Loucy (cell line): ENCODE measurements at regions not wholly inside any gene's neighbourhood (a gene's known extent, or its start where the extent isn't known, plus 50 kb on each side); places are given as distances from the start of the nearest gene placed in this dataset.
A peak's percentile ranks its signal among the peaks of the same experiment; 100 is the strongest.

Source experiments
- H2AFZ ChIP-seq: fragments of 200-600 bp; sonication (generic); 2 replicates; pipeline ENCODE4 v1.6.0; 2016; ENCODE audit warnings: antibody characterized with exemption, mild to moderate bottlenecking, low read length, moderate library complexity
- H3F3A ChIP-seq: fragments of 200-600 bp; 2 replicates; pipeline ENCODE4 v1.6.0; 2016; ENCODE audit warnings: antibody characterized with exemption, low read depth, mild to moderate bottlenecking
- H3K27me3 ChIP-seq: fragments of 200-600 bp; sonication (generic); 2 replicates; pipeline ENCODE4 v1.6.1; 2014; ENCODE audit warnings: low read length, mild to moderate bottlenecking; ENCODE audit not compliant: insufficient read depth, poor library complexity, severe bottlenecking
- H3K36me3 ChIP-seq: fragments of 200-600 bp; sonication (generic); 2 replicates; pipeline ENCODE4 v1.6.1; 2016; ENCODE audit warnings: low read length; ENCODE audit not compliant: insufficient read depth
- H3K4me1 ChIP-seq: fragments of 200-600 bp; sonication (generic); 2 replicates; pipeline ENCODE4 v1.5.1; 2014; ENCODE audit warnings: low read length, mild to moderate bottlenecking; ENCODE audit not compliant: insufficient read depth, poor library complexity, severe bottlenecking
- H3K4me2 ChIP-seq: fragments of 200-600 bp; sonication (generic); 2 replicates; pipeline ENCODE4 v1.6.0; 2014; ENCODE audit warnings: antibody characterized with exemption, low read length, low read depth, mild to moderate bottlenecking; ENCODE audit not compliant: poor library complexity, severe bottlenecking
- H3K4me3 ChIP-seq: fragments of 200-600 bp; sonication (generic); 2 replicates; pipeline ENCODE4 v1.5.1; 2014; ENCODE audit warnings: low read length, mild to moderate bottlenecking, mixed read lengths; ENCODE audit not compliant: poor library complexity, severe bottlenecking
- H3K79me2 ChIP-seq: fragments of 200-600 bp; sonication (generic); 2 replicates; pipeline ENCODE4 v1.6.1; 2014; ENCODE audit warnings: low read length; ENCODE audit not compliant: insufficient read depth
- H3K9ac ChIP-seq: fragments of 200-600 bp; sonication (generic); 2 replicates; pipeline ENCODE4 v1.6.0; 2014; ENCODE audit warnings: mild to moderate bottlenecking, low read depth, low read length, moderate library complexity; ENCODE audit not compliant: poor library complexity, severe bottlenecking
- H3K9me2 ChIP-seq: fragments of 200-600 bp; sonication (generic); replicated peaks from 2 replicates; pipeline ENCODE4 v1.6.1; 2016; ENCODE audit warnings: low read depth, low read length, mixed read lengths
- H3K9me3 ChIP-seq: fragments of 200-600 bp; sonication (generic); 2 replicates; pipeline ENCODE4 v1.6.1; 2014; ENCODE audit warnings: mild to moderate bottlenecking, antibody characterized with exemption, low read length, low read depth; ENCODE audit not compliant: insufficient read depth
- H4K20me1 ChIP-seq: fragments of 200-600 bp; sonication (generic); 2 replicates; pipeline ENCODE4 v1.6.0; 2014; ENCODE audit warnings: antibody characterized with exemption, low read length, mild to moderate bottlenecking; ENCODE audit not compliant: insufficient read depth, poor library complexity, severe bottlenecking
- EZH2phosphoT487 ChIP-seq: fragments of 200-600 bp; IDR thresholded peaks from 2 replicates; pipeline ENCODE4 v1.6.1; 2018; ENCODE audit warnings: antibody characterized with exemption, mild to moderate bottlenecking, moderate library complexity, borderline replicate concordance
- TF ChIP-seq, protein P1 (sequence below): fragments of 200-600 bp; sonication (generic); conservative IDR thresholded peaks from 2 replicates; pipeline ENCODE4 v1.5.1; 2014; ENCODE audit warnings: mild to moderate bottlenecking, antibody characterized with exemption, low read length

DNA sequence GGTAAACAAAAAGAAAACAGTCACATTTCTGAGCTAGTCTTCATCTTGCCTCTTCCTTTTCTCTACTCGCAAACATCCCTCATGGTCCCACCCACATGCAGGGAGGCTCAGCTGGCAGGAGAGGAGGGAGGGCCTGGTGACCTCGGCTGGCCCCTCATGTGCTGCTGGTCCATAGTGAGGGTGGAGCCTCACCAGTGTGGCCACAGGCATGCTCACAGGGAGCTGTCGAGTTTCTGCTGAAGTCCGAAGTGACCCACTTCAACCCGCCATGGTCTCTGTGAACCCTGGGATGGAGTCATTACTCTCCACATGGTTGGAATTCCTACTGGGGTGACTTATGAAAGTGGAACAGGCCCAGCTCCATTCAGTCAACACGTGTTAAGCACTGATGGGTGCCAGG lies 253.4 kb downstream of the RHOU start:
- H3K9me2 ChIP-seq: no peaks in the 10 kb centered on the region
- H3F3A ChIP-seq: no peaks in the 10 kb centered on the region
- no peaks in the 10 kb centered on the region for H3K27me3 ChIP-seq
- H4K20me1 ChIP-seq: no peaks in the 10 kb centered on the region
- H3K9ac ChIP-seq: no peak overlapping the region
- H3K79me2 ChIP-seq: no peaks in the 10 kb centered on the region
- H3K36me3 ChIP-seq: no peaks in the 10 kb centered on the region
- peaks cover 22% of the 10 kb centered on the region for H3K4me1 ChIP-seq
- no peaks in the 10 kb centered on the region for H3K9me3 ChIP-seq
- no peak overlapping the region for H3K4me2 ChIP-seq
- TF ChIP-seq, protein P1, sequence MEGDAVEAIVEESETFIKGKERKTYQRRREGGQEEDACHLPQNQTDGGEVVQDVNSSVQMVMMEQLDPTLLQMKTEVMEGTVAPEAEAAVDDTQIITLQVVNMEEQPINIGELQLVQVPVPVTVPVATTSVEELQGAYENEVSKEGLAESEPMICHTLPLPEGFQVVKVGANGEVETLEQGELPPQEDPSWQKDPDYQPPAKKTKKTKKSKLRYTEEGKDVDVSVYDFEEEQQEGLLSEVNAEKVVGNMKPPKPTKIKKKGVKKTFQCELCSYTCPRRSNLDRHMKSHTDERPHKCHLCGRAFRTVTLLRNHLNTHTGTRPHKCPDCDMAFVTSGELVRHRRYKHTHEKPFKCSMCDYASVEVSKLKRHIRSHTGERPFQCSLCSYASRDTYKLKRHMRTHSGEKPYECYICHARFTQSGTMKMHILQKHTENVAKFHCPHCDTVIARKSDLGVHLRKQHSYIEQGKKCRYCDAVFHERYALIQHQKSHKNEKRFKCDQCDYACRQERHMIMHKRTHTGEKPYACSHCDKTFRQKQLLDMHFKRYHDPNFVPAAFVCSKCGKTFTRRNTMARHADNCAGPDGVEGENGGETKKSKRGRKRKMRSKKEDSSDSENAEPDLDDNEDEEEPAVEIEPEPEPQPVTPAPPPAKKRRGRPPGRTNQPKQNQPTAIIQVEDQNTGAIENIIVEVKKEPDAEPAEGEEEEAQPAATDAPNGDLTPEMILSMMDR: no peak
- no peak for TF ChIP-seq EZH2phosphoT487
- H2AFZ ChIP-seq: peak overlapping the region; percentile 34; the same call in 1 of the 2 replicates
- no peak overlapping the region for H3K4me3 ChIP-seq

DNA sequence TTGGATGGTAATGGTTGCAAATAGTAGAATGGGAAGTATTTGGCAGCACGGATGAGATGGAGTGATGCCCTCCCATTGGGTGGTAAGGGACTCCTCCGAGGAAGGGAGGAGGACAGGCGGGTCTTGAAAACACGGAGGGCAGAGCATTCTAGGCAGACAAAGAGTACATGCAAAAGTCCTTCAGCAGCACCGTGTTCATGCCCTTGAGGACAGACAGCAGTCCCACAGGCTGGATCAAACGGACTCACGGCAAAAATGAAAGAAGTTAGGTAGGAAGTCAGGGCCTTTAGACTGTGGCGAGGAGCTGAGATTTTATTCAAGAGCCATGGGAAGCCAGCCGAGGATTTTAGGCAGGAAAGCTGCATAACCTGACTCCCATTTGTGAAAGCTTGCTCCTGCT lies 253.9 kb downstream of the RHOU start:
- H3K9me3 ChIP-seq: no peaks in the 10 kb centered on the region
- no peak overlapping the region for H3K4me3 ChIP-seq
- no peaks in the 10 kb centered on the region for H3F3A ChIP-seq
- H2AFZ ChIP-seq: peak overlapping the region; percentile 34; the same call in 1 of the 2 replicates
- no peak overlapping the region for H3K4me2 ChIP-seq
- H3K9me2 ChIP-seq: no peaks in the 10 kb centered on the region
- no peaks in the 10 kb centered on the region for H3K36me3 ChIP-seq
- TF ChIP-seq, protein P1: no peak
- TF ChIP-seq EZH2phosphoT487: no peak
- no peak overlapping the region for H3K9ac ChIP-seq
- no peaks in the 10 kb centered on the region for H3K27me3 ChIP-seq
- no peaks in the 10 kb centered on the region for H4K20me1 ChIP-seq
- H3K79me2 ChIP-seq: no peaks in the 10 kb centered on the region
- H3K4me1 ChIP-seq: peaks cover 22% of the 10 kb centered on the region

- Histone ChIP-seq H3K4me1 (peaks cover 22% of the 10 kb centered on the region), H3F3A (no peaks in the 10 kb centered on the region), H3K9me2 (no peaks in the 10 kb centered on the region), H3K4me3 (no peak overlapping the region), H3K27me3 (no peaks in the 10 kb centered on the region), H3K36me3 (no peaks in the 10 kb centered on the region), H2AFZ (no peak overlapping the region), H4K20me1 (no peaks in the 10 kb centered on the region), H3K9ac (no peak overlapping the region), H3K79me2 (no peaks in the 10 kb centered on the region), H3K9me3 (no peaks in the 10 kb centered on the region), H3K4me2 (no peak overlapping the region)
- TF ChIP-seq, protein P1: no peak
- TF ChIP-seq EZH2phosphoT487: no peak
Measured at GRCh38 chr1:228989676-228989991, 254.4 kb downstream of the RHOU start.
